ENCODE measurements at regions not wholly inside any gene's neighbourhood (a gene's known extent, or its start where the extent isn't known, plus 50 kb on each side); places are given as distances from the start of the nearest gene placed in this dataset.
"Not testable (repeated sequence)": the region's sequence is repeated elsewhere in the genome, so short reads cannot be mapped to it uniquely, and the experiment has no call there.

DNA sequence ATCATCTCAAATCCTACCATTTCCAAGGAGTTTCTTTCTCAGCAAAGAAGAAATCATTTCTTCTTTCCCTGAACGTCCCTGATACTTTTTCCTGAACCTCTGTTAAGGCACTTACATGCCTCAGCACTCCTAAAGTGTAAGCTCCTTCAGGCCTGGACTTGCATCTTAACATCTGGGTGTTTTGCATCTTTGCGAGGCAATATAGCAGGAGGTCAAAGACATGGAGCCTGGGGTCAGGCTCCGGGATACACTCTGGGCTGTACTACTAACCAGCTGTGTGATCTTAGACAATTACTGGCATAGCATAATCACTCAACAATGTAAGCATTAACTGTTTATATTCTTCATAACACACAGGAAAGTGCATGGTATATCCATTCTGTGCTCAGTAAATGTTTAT, 275.5 kb upstream of the BOD1L1 start:
- DNase-seq (ENCODE audit: low spot score): no peak

DNA sequence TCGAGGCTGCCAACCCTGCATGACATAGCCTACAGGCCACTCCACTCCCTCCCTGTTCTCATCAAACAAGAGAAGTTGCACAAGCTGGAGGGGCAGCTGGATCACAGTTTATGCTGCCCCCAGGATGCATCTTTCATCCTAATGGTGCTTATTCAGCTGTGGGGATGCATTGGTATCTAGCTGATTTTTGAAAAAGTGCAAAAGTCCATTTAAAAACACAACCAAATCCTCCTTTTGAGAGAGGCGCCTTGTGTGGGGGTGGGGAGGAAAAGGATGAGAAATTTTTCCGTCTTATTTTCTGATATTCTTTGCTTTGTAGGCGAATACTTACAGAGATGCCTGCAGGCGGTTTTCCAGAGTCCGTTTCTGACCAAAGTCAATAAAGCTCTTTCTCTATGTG, 276.4 kb upstream of the BOD1L1 start:
- no peak for DNase-seq (ENCODE audit: low spot score)

DNA sequence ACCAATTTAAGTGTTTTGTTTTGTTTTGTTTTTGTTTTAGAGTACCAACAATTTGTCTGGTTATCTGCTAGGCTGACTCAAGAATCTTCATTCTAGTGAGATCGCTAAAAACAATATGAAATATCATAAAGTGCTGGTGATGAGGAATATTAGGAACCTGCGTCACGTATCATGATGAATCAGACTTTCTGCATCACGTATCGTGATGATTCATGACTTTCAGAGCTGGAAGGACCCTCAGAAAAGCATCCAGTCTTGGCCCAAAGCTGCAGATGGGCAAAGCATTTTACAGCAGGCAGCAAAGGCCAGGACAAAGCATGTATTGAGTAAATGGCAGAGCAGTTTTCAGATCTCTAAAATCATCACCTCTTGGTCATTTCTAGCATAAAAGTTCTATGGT, 278.0 kb upstream of the BOD1L1 start:
- no peak for DNase-seq (ENCODE audit: low spot score)

DNA sequence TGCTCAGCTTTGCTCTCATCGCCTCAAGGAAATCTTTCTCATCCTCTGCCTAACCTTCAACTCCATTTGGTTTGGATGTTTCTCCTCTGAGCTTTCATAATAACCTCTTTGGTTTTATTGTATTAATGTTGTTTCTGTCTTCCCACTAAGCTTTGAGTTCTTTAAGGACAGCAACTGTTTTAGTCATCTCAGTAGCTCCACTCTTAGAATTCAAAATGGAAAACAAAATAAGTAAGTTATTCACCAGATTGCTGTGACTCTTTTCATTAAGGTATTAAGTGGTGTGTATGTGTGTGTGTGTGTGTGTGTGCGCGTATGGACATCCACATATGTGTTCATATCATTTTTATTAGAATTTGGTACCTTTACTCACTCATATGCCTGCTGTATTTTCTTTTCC, 279.2 kb upstream of the BOD1L1 start:
- DNase-seq (ENCODE audit: low spot score): no peak

DNA sequence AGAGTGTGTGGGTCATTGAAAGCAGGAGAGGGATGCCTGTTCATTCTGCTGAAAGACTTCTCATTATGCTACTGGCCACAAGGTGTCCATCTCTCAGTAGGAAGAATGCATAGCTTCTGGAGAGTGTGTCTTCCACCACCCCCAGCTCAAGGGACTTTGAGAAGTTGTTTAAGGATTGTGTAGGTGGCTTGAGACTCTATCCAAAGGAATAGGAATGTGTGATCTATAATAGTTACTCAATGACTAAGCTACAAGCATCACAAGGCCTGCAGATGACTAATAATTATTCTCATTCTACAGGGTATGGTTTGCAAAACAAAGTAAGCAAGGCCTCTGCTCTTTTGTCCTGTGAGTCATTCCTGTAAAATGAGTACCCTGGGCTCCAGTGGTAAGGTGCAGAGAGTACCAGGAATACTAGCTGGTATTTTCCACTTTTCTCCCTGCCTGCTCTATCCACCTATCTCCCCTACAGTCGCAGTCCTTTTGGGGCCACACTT, 279.8 kb upstream of the BOD1L1 start:
- no peak for DNase-seq (ENCODE audit: low spot score)

DNA sequence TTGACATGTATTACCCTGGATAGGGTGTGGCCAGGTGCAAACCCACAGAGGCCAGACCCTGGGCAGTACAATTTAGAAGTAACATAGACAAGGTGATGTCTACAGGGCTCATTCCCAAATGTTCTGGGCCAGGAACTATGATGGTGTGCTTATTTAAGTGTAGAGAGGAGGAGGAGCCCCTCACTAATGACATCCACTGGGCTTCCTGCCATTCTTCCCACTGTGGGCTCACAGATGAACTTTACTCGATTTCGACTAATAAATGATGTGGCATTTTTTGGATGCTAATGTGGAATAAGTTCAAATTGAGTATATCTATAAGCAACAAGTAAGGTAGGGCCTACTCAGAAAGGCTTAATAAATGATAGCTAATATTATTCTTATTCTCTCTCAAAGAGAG, 280.9 kb upstream of the BOD1L1 start:
- no peak for DNase-seq (ENCODE audit: low spot score)

DNA sequence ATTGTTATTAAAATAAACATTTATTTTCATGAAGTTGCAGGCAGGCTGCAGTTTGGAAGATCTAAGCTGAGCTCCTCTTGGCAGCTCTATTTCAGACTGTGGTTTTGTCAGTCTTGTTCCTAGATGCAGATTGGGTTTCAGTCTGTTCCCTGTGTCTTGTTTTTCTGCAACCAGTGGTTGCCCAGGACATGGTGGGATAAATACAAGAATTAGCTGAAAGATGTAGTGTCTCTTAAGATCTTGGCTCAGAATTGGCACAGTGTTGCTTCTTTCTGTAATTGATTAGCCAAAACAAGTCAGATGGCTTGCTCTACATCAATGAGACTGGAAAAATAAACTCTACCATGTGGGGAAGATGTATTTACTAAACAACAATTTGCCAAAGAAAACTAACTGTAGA, 283.0 kb upstream of the BOD1L1 start:
- DNase-seq (ENCODE audit: low spot score): no peak

DNA sequence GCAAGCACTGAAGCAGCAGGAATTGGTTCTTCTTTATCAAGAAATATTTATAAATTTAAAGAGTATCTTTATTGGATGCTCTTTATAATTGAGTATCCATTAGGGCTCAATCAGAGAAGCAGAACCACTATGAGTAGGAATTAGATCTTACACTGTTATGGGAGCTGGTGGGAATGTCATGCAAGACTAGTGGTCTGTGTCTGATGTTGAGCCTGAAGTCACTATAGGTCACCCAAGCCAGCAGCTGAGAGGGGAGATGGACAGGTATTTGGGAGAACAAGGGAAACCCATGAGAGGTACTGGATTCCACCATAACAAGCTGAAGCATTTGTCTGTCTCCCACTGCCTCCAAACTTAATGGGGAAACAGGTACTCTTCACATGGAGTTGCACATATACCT, 283.7 kb upstream of the BOD1L1 start:
- DNase-seq (ENCODE audit: low spot score): no peak

DNA sequence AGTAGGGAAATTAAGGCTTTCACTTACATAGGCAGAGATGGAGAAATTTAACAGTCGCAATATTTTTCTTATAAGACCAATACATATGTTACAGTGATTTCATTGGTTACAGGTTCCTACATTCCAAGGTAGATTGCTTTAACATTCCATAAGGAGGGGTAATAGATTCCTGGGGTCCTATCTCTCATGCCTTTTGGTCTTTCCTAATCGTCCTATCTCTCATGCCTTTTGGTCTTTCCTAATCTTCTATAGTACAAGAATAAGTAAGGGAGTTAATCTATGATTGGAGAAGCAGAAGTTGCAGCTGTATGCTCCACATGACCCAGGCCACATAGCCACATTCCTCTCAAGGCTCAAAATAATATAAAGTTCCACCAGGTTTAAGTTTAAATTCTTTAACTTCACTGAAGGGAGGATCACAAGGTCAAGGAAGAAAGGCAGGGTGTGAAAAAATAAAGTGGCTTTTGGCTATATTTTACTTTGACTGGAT, 285.0 kb upstream of the BOD1L1 start:
- no peak for DNase-seq (ENCODE audit: low spot score)

DNA sequence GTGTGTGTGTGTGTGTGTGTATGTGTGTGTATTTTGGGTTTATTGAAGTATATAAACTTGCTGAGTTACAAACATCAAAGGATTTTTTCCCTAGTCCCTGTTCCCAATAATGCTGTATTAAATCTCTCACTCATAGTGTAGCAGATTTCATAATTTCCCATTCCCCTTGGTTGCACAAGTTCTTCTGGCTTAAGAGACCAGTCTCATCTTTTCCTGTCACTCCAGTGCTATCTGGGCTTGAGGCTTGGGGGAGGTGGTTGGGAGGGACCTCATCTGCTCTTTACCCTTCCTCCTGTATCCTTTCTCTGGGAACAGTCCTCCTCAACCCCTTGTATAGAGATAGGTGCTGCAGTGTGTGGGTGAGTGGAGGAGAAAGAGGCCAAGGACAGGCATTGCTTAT, 285.4 kb upstream of the BOD1L1 start:
- no peak for DNase-seq (ENCODE audit: low spot score)

DNA sequence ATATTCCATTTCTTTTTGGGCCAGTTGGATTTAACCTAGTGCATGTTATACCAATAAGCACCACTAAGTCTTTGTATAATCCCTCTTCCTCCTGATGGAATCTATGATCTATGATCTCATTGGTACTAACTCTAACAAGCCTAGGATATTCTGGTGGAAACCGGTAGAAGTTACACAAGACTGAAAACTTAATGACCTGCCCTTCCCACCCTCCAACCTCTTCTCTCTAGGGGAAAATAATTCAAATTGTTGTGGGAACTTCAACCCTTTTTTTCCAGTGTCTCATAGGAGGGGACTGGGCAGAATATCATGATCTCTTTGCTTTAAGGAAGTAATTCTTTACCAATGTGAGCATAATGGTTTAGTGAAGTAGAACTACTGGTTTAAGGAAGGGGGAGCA, 289.5 kb upstream of the BOD1L1 start:
- DNase-seq (ENCODE audit: low spot score): no peak

DNA sequence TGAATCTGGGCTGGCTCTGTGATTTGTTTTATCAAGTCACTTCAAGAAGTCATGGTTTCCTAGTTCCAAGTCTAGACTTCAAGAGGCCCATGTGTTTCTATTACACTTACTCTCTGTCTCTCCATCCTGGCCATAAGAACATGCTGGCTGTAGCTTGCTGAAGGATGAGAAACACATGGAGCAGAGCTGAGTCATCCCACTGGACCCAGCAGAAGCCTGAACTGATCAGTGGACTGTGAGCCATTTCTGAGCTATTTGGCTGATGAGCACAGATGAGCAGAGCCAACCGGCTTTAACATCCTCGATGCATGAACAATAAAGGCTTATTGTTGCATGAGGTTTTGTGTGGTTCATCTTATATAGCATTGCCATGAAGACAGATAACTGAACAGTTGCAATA, 290.6 kb upstream of the BOD1L1 start:
- DNase-seq (ENCODE audit: low spot score): no peak

DNA sequence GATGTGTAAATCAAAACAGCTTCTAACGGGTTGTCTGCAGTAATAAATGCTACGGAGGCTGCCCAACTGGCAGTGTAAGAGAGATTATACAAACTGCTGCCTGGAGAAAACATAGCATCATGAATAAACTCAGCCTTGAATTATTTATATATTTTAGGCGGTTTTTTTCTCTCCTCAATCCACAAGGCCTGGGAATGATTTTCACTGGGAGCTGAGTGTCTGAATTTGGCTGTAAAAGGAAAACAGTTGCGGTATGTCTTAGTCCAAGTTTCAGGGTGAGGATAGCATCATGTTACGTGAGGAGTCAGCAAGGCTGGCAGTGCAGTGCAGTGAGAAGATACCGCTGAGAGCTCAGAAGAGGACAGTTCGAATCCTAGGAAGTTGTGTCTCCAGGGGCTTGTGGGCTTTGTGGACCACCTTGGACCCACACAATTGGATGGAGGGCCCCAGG, 291.5 kb upstream of the BOD1L1 start:
- no peak for DNase-seq (ENCODE audit: low spot score)

DNA sequence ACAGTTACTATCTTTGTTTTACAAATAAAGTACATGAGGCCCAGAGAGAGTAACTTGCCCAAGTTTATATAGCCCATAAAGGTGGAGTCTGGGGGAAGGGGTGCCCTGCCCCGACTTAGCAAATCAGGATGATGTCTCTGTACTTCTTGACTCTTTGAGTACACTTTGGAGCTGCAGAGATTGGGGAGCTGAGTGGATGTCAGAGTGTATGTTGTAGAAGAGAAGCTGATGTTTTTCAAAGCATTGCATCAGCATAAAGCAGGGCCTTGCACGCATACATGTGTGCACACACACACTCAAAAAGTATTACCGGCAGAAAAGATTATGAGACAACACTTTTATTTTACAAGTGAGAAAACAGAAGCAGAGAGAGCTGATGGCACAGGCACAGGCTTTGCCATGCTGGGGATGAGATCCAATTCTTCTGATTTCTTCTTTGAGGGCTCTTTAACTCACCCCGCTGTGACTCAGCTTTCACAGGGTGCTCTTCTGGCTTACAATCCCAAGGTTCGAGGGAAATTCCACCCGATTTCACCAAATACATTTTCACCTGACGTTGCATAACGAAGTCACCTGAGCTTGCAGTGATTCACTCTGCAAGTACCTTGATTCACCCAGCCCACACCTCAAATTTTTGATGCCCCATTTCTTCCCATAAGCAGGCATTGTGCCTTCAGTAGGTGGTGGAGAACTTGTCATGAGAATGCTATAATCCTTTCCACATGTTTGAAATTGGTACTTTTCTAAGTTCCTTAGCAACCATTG, 292.8 kb upstream of the BOD1L1 start:
- DNase-seq (ENCODE audit: low spot score): no peak

DNA sequence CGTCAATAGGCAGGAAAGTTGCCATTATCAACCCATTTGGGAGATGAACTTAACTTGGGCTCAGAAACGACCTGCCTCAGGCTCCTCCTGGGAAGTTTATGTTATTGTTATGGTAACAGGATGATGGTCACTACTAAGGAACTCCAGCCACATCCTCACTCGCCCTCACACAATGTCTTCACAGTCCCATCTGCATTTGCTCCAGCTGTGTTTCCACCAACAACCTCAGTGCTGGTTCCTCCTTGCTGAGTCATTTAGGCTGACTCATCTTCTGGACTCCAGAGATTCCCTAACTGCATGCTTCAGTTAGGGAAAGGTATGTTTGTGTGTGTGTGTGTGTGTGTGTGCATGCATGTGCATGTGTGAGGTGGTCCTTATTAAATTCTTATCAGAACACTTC, 293.4 kb upstream of the BOD1L1 start:
- no peak for DNase-seq (ENCODE audit: low spot score)

DNA sequence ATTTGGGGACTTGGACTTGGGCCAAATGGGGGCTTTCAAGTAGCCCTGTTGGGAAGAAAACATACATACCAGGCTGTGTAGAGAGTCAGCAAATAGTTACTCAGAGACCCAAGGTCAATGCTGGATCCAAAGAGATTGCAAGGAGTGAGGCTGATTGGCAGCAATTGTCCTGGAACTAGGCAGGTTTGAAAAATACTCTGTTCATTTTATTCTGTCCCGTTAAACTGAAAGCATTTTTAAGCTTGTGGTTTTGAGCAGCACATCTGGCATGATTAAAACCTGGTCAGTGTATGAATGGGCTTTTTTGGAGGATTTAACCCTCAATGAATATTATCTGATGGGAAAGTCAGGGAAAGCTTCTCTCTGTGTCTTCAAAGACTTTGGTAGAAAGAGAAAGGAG, 294.3 kb upstream of the BOD1L1 start:
- DNase-seq (ENCODE audit: low spot score): no peak

DNA sequence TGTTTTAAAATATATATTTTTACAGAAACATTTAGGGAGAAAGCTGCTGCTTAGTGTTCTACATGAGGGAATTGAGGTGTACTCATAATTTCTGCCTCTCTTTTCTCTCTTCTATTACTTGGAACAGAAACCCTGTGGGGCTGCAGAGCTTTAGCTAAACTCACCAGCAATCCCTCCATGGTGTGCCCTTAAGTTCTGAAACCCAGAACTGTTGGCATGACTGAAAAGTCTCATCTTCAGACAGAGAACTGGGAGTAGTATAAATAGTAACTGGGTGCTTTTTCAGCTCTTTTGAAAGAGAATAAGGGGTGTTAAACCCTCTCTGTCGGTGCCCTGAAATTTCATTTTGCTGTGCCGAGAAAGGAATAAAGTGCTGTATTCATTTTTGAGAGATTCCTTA, 294.9 kb upstream of the BOD1L1 start:
- no peak for DNase-seq (ENCODE audit: low spot score)

DNA sequence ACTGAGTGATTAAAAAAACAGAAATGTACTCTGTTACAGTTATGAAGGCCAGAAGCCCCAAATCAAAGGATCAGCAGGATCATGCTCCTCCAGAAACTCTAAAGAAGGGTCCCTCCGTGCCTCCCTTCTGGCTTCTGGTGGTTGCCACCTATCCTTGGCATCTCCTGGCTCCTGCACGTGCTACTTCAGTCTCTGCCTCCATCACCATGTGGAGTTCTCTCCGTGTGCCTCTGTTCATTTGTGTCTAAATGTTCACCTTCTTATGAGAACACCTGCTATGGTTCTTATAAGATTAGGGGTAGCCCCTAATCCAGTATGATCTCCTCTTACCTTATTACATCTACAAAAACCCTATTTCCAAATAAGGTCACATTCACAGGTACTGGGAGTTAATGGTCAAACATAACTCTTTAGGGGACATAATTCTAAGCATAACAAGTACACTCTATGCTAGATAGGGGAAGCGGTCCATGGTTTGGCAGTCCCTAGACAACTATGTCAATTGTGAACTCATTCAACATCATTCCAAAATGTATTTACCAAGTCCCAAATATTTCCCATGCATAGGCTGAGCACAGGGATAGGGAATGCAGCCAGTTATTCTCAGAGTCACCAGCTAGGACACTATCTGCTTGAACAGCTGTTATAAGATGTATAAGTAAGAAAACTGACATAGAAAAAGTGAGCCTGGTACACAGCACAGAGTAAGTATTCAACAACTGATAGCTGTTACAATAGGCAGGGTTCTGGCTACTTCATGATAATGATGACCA, 295.5 kb upstream of the BOD1L1 start:
- no peak for DNase-seq (ENCODE audit: low spot score)

DNA sequence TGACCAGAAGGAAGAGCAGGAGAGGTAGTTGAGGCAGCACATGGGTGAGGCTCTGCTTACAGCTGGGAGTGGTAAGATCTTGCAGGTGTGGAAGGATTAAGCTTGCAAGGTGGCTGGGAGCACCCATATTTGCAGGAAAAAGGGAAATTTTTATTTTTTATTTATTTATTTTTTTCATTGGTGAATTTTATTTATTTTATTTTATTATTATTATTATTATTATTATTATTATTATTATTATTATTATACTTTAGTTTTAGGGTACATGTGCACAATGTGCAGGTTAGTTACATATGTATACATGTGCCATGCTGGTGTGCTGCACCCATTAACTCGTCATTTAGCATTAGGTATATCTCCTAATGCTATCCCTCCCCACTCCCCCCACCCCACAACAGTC, 297.4 kb upstream of the BOD1L1 start:
- DNase-seq (ENCODE audit: low spot score): not testable (repeated sequence)

DNA sequence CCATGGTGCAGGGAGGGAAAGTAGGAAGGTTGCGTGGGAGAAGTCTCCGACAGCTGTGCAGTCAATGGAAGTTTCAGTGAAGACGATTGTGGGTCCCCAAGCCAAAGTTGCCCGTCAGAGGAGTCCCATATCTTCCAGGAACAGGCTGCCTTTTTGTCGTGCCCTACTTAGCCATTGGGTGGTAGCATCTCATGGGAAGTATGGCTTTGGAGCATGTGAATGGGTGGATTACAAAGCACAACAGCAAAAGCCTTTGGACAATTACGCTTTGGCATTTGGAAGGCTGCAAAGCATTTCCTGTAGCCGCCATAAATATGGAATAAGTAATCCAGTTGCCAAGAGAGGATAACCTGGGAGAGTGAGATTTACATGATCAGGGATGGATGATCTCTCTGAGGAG, 300.7 kb upstream of the BOD1L1 start:
- DNase-seq (ENCODE audit: low spot score): no peak

DNA sequence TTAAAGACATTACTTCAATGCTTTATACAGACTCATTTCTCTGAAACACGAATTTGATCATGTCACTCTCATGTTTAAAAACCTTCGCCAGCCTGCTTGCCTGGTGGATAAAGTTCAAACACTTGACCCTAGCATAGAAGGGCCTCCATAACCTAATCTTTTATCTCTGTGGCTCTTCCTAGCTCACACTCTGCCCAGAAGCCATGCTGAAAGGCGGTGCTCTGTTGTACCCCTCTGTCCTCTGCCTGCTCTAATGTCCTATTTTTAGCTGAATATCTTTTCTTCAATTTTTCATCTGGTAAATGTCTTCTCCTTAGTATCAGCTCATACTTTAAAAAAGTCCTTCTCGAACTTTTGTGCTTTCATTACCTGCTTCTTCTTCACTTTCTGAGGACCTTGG, 302.6 kb upstream of the BOD1L1 start:
- DNase-seq (ENCODE audit: low spot score): no peak

DNA sequence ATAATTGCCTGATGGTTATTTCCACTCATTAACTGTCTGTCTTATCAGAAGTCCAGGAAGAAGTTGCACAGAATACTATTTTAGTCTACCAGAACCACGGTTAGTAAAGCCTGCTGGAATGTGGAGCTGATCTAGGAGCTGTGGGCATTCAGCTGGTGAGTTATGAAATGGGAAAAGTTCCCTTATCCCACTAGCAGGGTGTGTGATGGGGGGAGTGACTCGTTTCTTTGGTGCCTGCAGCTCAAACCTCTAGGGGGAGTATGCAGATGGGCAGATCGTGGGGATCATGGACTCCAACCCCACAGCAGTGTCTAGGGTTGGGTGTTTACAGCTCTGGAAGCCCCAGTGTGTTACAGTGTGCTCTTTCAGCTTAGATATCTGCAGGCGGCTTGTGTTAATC, 305.7 kb upstream of the BOD1L1 start:
- no peak for DNase-seq (ENCODE audit: low spot score)

DNA sequence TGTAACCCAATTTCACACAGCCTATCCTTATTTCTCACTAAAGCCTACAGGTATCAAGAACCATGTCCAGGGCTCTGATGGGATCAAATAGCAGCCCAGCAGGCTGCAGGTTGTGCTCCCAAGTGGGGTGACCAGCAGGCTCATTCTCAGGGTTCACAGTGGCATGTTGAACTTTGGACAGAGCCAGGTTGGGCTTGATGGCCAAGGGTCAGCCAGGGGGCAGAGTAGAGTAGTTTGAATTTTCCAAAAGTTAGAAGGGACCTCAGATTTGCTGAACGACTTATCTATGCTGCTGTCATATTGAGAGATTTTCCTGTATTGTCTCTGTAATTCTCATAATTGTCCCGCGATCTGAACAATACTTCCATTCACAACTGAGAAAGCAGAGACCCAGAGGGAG, 310.8 kb upstream of the BOD1L1 start:
- no peak for DNase-seq (ENCODE audit: low spot score)
